GM12891 (cell line): ENCODE measurements at regions not wholly inside any gene's neighbourhood (a gene's known extent, or its start where the extent isn't known, plus 50 kb on each side); places are given as distances from the start of the nearest gene placed in this dataset.

ENCODE experiments used
- POLR2A ChIP-seq: IDR thresholded peaks from 2 replicates; pipeline ENCODE4 v1.6.1; 2011; ENCODE audit warnings: low read depth, low read length, control low read depth
- POLR2AphosphoS5 ChIP-seq: IDR thresholded peaks from 2 replicates; pipeline ENCODE4 v1.6.1; 2011; ENCODE audit warnings: low read depth, low read length, control low read depth
- POU2F2 ChIP-seq: IDR thresholded peaks from 2 replicates; pipeline ENCODE4 v1.6.1; 2011; ENCODE audit warnings: low read depth, mild to moderate bottlenecking, control low read depth, low read length, moderate library complexity
- SPI1 ChIP-seq: IDR thresholded peaks from 2 replicates; pipeline ENCODE4 v1.6.1; 2011; ENCODE audit warnings: low read depth, low read length, control low read depth
- TAF1 ChIP-seq: IDR thresholded peaks from 2 replicates; pipeline ENCODE4 v1.6.1; 2011; ENCODE audit warnings: low read depth, low read length, control low read depth

GRCh38 chrX:138349351-138349750 lies 362.2 kb downstream of the FGF13 start:
- TF ChIP-seq POLR2AphosphoS5 (no peak), TAF1 (no peak), POLR2A (no peak), SPI1 (no peak), POU2F2 (no peak)
